ENCODE measurements at regions not wholly inside any gene's neighbourhood (a gene's known extent, or its start where the extent isn't known, plus 50 kb on each side); places are given as distances from the start of the nearest gene placed in this dataset.

DNA sequence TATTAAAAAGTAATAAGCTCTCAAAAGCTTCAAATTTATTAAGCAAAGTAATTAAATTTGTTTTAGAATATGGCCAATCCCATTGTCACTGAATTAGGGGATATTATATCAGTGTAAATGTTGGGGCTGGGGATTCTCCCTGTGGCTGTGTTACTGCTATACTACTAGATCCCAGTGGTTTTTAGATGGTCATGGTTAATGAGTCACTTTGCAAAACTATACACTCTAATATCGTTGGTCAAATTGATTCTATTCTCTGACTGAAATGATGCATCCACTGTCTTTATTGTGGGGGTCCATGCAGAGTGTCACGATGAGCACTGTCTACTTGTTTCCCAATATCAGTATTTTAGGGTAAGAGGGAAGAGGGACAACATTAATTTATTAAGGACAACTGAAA is 336.9 kb upstream of the PREP start:
- H3K9me3 ChIP-seq, result no peaks in the 10 kb centered on the region
- H3K4me3 ChIP-seq (ENCODE audit: low read depth in 1 of 2, low read length in 1 of 2), result no peak overlapping the region
- H3K27me3 ChIP-seq, result no peaks in the 10 kb centered on the region
- H3K27ac ChIP-seq, result no peak overlapping the region
- TF ChIP-seq CTCF (IDR thresholded peaks at IDR 0.05), result no peak
- H3K36me3 ChIP-seq, result no peaks in the 10 kb centered on the region
- H3K4me1 ChIP-seq (ENCODE audit: control insufficient read depth in 1 of 2, insufficient read depth in 1 of 2, low read depth in 1 of 2, low read length in 1 of 2), result no peaks in the 10 kb centered on the region

GRCh38 chr6:105733556-105734162 is 330.8 kb upstream of the PREP start:
- H3K27ac ChIP-seq, result no peak overlapping the region
- no peaks in the 10 kb centered on the region for H3K27me3 ChIP-seq
- no peak overlapping the region for H3K4me3 ChIP-seq (ENCODE audit: low read depth in 1 of 2, low read length in 1 of 2)
- H3K36me3 ChIP-seq, result no peaks in the 10 kb centered on the region
- peak; percentile 25 for TF ChIP-seq CTCF (IDR thresholded peaks at IDR 0.05)
- no peaks in the 10 kb centered on the region for H3K4me1 ChIP-seq (ENCODE audit: control insufficient read depth in 1 of 2, insufficient read depth in 1 of 2, low read depth in 1 of 2, low read length in 1 of 2)
- H3K9me3 ChIP-seq, result no peaks in the 10 kb centered on the region

GRCh38 chr6:105728995-105729394 is 326.1 kb upstream of the PREP start:
- H3K27me3 ChIP-seq, result peaks cover 4% of the 10 kb centered on the region
- no peak overlapping the region for H3K27ac ChIP-seq
- no peak overlapping the region for H3K4me3 ChIP-seq (ENCODE audit: low read depth in 1 of 2, low read length in 1 of 2)
- no peaks in the 10 kb centered on the region for H3K9me3 ChIP-seq
- no peak for TF ChIP-seq CTCF (IDR thresholded peaks at IDR 0.05)
- H3K4me1 ChIP-seq (ENCODE audit: control insufficient read depth in 1 of 2, insufficient read depth in 1 of 2, low read depth in 1 of 2, low read length in 1 of 2), result no peaks in the 10 kb centered on the region
- H3K36me3 ChIP-seq, result no peaks in the 10 kb centered on the region

DNA sequence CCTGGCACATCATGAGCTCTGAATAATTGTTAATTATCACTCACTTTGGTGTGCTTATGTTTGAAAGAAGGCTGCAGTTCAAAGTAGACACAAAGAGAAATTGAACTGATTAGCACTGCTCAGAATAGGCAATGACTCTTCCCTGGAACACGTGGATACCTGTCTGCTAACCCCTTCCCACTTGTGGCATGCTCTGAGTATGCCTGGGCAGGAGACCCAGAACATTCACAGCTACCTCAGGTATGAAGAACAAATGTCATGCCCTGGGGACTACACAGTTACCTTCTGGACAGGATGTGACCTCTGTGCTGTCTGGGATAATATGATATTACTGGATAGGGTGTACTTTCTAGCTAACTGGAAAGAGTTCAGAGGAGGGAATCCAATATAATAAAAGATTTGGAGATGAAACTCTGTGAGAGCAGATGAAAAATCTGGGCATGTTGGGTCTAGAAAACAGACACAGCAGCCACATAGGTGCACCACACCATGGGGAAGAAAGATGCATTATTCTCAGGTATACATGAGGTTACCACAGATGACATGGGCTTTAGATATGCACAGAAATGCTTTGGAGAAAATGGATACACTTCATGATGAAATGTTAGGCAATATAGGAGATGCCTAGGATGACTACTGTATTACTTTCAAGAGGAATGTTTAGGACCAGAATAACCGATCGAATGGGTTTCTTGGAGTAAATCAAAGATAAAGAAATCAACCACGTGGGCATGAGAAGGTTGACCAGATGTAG is 324.2 kb upstream of the PREP start:
- Histone ChIP-seq H3K27me3 (peaks cover 4% of the 10 kb centered on the region), H3K4me3 (ENCODE audit: low read depth in 1 of 2, low read length in 1 of 2) (no peak overlapping the region), H3K9me3 (no peaks in the 10 kb centered on the region), H3K27ac (no peak overlapping the region), H3K4me1 (ENCODE audit: control insufficient read depth in 1 of 2, insufficient read depth in 1 of 2, low read depth in 1 of 2, low read length in 1 of 2) (no peaks in the 10 kb centered on the region), H3K36me3 (no peaks in the 10 kb centered on the region)
- TF ChIP-seq CTCF (IDR thresholded peaks at IDR 0.05), result no peak

- Histone ChIP-seq H3K36me3 (no peaks in the 10 kb centered on the region), H3K27me3 (no peaks in the 10 kb centered on the region), H3K4me3 (ENCODE audit: low read depth in 1 of 2, low read length in 1 of 2) (no peak overlapping the region), H3K9me3 (no peaks in the 10 kb centered on the region), H3K27ac (no peak overlapping the region), H3K4me1 (ENCODE audit: control insufficient read depth in 1 of 2, insufficient read depth in 1 of 2, low read depth in 1 of 2, low read length in 1 of 2) (no peaks in the 10 kb centered on the region)
- no peak for TF ChIP-seq CTCF (IDR thresholded peaks at IDR 0.05)
Observed at GRCh38 chr6:105714846-105715245, 312.0 kb upstream of the PREP start.
